GM19023 (cell line): ENCODE measurements at regions not wholly inside any gene's neighbourhood (a gene's known extent, or its start where the extent isn't known, plus 50 kb on each side); places are given as distances from the start of the nearest gene placed in this dataset.

ENCODE experiments used
- ATAC-seq: cut with Tn5 transposase; IDR thresholded peaks from one replicate; pipeline ENCODE4 v1.9.1; 2021; ENCODE audit warnings: mild to moderate bottlenecking, moderate library complexity; ENCODE audit not compliant: unreplicated experiment

DNA sequence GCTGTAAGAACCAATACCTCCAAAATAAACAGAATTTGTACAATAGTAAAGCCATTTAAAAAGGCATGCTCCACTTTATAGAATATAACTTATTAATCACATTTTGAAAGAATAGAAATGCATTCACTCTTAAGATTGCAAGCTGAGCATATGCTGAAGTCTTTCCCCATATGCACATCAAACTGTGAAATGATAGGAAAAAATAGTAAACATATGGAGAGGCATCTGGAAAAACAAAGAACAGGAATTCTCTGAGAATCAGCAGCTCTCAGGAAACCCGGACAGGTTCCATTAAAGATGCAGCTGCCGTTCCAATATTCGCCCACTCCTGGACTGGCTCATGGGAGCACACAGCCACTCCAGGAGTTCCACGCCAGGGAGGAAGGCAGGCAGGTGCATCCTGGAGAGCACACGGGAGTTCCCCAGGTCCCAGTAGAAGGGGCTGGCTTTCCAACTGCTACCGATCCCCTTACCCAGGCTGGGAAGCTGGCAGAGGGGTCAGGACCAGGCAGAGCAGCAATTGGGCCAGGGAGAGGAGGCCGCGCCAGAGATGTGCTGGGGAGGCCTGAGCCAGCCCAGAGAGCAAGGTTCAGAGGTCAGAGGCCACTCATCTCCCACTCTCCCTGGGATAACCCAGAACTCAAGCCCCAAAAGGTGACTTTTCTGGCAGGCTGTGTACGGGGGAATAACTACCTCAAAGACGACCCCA is 111.1 kb downstream of the DLL1 start:
- no peak for ATAC-seq

DNA sequence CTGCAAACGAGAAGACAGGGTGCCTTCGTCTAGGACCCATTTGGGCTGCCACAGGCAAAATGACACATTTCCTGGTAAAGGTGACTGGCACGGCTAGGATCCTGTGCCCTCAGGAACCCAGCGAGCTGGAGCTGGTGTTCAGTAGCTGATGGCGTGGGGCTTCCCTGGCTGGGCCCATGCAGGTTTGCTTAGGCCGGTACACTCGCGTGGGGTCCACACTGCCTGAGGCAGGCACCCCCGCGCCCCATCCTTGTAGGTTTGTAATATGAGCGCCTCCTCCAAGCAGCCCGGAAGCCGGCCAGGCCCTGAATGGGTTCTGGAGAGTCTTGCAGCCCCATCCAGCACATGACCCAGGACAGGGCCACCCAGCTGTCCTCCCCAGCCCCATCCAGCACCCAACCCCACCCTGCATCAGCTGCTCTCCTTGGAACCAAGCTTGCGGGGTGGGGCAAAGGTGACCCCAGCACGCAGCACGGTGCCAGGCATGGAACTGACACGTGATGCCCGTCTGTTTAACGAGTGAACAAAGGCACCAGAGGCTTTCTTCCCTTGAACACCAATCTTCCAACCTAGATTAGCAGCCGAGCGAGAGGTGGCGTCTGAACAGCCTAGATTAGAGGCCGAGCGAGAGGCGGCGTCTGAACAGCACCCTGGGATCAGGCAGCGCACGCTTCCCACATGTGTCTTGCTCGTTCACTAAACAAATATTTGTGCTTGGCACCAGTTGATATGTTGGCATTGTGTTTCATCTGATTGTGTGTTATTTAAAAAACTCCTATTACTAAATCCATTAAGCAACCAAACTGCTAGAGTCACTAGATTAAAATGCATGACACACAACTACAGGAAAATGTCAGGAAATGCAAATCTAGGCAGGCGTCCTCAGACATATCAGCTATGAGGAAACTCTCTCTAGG is 112.1 kb downstream of the DLL1 start:
- no peak for ATAC-seq

DNA sequence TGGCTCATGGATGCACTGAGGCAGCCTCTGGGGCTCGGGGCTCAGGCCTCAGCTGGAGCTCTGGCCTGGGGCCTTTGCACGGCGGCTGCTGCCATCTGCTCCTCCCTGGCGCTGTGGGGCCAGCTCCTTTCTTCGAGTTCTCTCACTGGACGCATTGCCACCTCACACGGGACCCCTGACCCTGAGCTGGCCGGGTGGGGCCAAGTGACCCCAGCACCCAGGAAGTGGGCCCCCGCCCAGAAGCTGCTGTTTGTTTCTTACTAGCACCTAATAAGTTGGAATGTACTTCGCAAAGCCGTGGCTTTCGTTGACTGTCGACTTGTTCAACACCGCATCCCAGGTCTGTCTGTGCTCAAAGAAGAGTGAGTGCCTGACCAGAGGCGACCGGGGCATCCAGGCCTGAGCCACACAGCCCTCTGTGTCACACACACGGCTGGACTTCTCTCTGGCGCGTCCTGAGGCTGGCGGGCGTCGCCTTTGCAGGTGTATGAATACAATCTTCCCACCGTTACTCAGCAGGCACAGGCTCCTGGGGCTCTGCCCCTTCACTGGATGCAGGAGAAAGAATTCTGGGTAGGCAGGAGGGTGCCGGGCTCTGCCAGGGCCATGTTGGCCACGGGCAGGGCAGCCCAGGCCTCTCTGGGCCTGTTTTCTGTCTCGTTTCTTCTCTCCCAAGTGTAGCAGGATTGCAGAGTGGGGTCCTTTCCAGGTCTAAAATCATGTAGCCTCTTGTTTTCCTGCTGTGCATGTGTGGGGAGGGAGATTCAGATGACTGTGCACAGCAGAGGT is 112.9 kb downstream of the DLL1 start:
- no peak for ATAC-seq

DNA sequence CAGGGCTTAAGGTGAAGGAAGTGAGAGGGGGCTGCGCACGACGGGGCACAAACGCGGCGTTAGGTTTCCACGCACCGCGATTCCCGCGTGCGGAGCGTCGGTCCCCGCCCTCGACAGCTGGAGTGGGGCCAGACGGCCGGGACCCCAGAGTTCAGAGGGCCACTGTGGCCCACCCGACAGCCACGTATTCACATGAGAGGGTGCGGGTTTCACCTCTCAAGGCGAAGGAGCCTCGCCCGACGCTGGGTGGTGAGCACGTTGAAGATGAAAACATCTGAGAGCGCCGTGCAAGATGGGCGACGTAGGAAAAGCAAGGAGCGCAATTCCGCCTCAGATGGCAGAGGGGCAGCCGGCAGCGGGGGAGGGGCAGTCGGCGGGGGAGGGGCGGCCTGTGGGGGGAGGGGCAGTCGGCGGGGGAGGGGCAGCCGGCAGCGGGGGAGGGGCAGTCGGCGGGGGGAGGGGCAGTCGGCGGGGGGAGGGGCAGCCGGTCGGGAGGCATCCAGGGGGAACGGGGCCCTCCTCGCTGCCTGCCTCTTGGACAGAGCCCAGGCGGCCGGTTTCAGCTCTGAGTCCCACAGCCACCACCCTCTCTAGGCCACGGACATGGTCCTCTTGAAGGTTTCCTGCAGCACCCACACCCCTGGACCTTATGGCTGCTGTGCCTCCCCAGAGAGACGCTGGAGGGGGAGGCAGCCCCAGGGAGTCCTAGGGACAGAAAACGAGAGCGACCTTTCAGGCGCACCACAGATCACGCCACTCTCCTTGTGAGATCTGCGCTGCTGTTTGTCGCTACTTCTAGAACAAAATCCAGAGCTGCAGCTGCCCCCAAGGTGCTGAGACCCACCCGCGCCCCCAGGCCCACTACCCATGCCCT is 113.7 kb downstream of the DLL1 start:
- ATAC-seq, result no peak

DNA sequence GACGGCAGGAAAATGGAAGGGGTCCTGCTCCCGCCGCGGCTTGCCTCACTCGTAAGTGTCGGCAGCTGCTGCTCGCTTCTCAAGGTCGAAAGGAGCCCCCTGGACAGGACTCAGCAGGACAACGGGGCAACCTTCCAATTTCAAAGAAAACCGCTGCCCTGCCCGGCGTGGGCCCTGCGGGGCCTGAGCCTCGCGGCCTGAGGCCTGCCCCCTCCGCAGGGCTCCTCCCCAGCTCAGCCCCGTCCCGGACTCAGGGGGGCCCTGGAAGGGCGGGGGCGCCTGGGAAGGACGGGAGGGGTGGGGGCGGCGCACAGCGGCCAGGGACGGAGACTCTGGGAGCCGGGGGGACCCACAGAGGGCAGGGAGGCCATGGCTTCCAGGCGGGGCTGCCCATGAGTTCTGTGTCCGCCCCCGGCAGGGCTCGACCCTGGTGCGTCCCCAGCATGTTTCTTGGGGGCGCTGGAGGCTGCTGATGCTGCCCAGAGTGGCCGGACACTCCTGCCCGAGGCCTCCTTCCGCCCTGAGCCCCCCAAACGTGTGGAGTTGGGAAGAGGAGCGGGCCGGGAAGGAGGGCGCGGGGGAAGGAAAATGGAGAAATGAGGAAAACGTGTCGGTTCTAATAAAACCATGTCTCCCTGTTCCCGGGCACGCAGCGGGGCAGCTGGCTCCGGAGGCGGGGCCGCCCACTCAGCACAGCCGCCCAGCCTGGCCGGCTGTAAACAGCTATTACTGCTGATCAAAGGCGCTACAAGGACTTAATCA is 114.6 kb downstream of the DLL1 start:
- ATAC-seq, result no peak

DNA sequence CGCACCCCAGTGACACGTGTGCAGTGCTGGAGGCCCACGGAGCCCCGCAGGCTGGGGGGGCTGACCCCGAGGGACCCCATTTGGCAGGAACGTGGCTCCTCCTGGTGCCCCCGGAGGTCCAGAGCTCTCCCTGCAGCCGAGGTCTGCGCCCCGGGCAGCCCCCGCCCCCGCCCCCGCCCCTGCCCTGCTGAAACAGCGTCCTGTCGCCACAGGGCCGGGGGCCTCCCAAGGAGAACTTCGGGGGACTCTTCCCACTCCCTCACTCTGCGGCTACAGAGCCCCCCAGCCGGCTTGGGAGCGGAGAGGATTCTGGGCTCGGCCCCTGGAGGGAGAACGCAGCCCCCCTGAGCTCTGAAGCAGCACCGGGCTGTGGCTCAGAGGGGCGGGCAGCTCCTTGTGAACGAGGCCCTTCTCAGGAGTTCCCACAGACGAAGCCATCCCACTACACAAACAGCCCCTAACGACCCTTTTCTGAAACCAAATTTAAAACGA is 115.2 kb downstream of the DLL1 start:
- ATAC-seq, result no peak

DNA sequence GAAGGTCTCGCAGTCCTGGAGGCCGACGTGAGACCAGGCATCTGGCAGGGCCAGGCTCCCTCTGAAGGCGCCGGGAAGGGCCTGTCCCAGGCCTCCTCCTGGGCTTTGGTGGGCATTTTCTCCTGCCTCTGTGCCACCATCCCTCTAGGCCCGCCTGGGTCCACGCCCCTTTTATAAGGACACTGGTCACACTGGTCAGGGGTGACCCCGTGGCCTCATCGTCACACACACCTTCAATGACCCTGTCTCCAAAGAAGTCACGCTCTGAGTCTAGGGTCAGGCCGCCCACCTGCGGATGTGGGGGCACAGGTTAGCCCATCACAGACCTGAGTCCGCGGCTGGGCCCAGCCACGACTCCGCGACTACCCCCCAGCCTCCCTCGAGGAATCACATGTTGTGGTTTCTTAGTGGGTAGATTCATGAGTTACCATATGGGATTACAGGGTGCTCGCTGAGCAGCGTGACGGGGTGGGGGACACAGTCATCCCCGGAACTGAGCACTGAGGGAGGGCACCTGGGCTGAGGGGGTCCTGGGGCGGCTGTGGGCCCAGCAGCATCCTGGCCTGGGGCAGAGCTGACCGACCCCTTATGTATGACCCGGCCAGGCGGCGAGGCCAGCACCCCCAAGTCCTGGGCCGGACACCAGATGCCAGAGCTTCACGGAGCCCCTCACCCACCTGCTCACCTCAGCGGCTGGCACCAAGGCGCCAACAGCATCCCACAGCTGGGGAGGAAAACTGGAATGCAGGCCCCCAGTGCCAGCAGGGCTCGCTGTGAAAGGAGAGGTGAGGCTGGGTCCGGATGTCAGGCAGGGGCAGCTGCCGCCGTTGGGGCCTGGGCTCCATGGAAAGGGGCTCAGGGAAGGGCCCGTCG is 115.9 kb downstream of the DLL1 start:
- no peak for ATAC-seq

DNA sequence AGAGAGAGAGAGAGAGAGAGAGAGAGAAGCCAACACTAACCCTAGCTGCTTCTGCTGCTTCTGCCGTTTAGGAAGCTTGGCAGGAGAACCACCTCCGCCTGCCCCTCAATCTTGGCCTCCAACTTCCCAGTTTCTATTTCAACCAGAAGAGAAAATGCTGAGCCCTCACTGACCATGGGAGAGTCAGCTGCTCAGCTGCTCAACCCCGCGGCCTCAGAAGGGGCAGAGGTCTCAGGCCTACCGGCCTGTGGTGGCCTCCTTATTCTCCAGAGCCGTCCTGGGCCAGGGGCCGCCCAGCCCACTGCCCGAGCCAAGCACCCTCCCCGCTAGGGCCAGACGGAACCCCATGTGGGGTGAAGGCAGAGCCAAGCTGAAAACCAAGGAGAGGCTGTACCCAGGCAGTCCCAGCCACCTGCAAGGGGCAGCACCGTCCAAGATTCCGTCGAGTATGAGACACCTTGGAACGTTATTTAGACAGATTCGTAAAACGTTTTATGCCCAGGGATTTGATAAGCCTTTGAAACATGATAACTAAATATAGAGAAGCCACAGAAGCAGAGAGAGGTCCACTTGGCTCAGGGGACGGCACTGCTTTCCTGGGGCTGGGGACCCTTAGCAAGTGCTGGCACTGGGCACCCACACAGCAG is 116.6 kb downstream of the DLL1 start:
- ATAC-seq, result no peak

DNA sequence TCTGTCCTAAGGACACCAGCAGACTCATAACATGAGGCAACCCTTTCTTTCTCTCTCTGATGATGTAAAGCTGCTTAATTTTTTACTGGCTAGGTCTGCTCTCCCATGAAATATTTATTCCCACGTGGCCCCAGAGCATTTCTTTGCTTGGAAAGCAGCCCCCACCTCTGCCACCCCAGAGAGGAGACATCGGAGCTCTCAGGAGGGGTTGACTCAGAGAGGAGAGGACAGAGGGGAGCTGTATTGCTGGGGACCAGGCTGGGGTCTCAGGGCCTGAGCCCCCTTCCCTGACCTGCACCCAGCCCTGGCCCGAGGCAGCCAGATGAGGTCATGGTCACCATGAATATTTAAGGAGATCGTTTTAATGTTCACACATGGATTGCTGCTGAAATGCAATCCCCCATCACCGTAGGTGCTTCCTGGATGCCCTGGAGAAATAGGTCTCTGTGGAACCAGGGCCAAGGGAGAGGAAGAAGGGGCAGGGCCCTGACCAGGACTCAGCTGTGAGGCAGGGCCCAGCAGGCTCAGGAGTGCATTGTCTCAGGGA is 117.5 kb downstream of the DLL1 start:
- no peak for ATAC-seq

DNA sequence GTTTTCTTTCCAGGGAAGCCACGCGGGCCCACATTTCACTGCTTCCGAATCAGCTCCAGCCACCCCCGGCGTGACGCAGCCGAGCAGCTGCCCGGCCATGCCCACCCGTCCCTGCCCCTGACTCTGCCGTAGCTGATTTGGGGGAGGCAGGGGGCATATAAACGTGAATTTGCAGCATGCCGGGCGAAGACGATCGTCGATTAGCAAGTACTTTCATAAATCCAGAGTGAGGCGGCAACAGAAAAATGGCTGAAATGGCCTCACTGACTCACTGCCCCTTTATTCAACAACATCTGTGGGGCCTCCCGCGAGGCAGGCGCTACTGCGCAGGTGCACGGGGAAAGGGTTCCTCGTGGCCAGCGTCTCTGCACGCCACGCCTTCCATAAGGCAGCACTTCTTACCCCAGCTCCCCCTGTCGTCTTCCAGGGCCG is 118.0 kb downstream of the DLL1 start:
- ATAC-seq, result no peak

DNA sequence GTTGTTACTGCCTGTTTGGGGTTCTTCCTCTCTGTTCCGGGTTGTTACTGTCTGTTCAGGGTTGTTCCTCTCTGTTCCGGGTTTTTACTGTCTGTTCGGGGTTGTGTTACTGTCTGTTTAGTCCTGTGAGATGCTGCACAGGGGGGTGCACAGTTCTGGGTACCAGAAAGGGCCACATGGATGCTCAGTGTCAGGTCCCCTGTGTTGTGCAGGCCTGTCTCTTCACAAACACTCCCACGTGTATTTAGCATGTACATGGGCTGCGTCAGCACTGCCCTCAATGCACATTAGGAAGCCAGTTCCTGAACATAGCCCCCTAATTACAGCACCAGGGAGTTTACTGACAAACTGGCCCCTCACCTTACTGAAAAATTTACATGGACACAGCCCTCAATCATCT is 118.5 kb downstream of the DLL1 start:
- ATAC-seq, result no peak

DNA sequence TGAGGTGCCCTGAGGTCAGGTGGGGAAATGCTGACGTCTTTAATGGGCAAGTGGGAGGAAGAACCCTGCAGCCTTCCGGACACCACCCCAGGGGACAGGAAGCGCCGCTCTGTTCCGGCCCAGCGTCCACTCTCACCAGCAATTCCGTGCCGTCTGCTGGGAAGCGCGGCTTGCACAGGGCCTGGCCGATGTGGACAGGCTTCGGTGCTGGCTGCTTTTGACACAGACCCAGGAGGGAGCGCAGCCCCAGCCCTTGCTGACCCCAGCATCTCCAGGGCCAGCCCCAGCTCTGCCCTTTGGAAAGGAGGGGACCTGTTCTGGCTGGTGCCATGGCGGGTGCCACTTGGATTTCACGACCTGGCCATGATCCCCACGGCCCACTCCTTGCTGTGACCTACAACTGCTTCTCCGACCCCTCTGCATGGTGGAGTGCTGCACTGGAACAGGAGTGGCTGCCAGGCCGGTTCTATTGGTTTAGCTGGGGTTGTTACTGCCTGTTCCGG is 123.2 kb downstream of the DLL1 start:
- ATAC-seq, result no peak

DNA sequence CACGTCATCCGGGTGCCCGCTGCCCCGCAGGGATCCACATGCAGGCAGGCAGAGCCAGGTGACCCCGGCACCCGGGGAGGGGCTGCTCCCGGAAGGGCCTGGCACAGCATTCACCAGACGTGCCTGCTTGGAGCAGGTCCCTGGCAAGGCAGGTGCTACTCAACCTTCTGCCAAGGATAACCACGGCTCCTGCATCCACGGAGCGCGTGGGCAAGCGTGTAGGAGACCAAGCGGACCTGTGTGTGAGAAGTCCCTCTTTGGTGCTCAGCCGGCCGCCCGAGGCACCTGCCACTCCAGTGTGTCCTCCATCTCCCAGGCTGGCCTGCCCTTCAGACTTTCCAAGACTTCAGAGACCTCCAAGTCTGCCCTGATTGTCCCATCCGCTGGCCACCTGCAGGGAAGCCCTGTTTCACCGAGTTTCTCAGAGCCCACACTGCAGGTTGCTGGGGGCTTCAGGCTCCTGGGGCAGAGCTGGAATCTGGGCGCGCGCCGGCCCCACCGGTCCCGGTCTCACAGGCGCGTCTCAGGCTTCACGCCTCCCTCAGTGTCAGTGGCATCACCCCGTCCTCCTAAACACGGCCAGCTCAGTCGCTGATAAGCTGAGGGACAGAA is 124.3 kb downstream of the DLL1 start:
- ATAC-seq, result no peak

DNA sequence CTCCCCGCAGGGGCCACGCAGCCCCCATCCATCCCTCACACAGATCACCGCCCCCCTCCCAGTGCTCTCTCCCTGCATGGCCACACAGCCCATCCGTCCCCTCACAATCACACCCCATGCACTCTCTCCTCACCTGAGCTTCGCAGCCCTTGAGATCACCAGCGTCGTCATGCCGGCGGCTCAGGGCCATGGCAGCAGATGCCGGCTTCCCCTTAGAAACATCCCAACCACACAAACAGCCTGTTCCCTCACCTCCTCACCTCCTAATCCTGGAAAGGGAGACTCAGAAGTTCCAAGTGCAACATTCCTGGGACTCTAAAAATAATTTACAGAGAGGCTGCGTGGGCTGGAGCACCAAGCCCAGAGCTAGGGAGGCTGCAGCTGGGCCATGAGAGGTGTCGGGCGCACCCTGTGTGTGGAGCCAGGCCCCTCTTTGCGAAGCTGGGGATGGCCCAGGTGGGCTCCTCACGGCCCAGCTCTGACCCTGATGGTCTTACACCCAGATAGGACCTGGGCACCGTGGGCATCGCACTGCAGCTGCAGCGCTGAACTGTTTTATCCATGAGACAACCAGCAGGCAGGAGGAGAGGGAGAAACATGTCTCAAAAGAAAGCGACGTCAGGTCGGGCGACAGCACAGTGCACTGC is 125.3 kb downstream of the DLL1 start:
- ATAC-seq, result no peak

DNA sequence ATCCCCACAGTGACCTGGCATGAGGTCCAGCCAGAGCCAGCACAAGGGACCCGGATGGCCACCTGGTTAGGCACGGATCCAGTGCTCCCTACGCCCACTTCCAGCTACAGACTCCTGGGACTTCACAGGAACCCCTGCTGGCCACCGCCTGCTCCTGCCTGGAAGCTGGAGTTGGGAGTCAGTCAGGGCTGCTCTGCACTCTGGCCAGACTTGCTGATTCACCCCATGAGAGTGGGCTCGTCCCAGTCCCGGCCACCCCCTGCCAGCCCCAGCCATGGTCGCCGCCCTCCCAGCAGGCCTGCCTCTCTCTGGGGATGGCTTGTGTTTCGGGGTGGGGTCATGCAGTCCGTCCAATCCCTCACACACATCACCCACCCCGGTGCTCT is 125.8 kb downstream of the DLL1 start:
- ATAC-seq, result no peak

DNA sequence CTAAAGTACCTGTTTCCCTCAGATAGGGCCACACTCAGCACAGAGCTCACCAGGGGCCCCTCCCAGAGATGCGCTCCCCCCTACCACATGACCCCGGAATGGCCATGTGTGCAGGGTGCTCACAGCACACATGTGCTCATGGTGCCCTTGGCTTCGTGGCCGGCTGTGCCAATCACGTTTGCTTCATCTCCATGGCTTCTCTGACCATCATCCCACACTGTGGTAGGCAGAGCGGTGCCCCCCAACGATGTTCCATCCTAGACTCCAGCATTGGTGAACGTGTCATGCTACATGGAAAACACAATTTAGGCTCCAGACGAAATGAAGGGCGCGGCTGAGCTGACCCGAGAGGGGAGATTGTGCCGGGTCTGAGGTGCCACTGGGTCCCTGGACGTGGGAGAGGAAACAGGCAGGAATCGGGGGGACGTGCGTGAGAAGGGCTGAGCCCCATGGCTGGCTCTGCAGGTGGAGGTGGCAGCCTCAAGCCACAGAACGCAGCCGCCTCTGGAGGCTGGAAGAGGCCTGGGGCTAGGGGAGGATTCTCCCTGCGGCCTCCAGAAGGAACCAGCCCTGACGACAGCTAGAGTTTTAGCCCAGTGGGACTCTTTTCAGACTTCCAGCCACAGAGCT is 126.5 kb downstream of the DLL1 start:
- no peak for ATAC-seq
